PC-9 (cell line): ENCODE measurements at regions not wholly inside any gene's neighbourhood (a gene's known extent, or its start where the extent isn't known, plus 50 kb on each side); places are given as distances from the start of the nearest gene placed in this dataset.

ENCODE experiments used
- BruUV-seq: library from RNA; stranded (reverse); fragments of 400-500 nt; replicated peaks from 2 replicates; lab custom pipeline; 2021; lab: Mats Ljungman, UMichigan
- CTCF ChIA-PET: fragments of 300-600 bp; sonication (Branson Sonifier 250); formaldehyde crosslinking; loops from one replicate; lab custom pipeline; 2022; ENCODE audit warnings: antibody characterized with exemption; lab: Charles Lee
- POLR2A ChIA-PET: fragments of 300-600 bp; sonication (Branson Sonifier 250); formaldehyde crosslinking; loops from one replicate; lab custom pipeline; 2022; ENCODE audit warnings: antibody characterized with exemption; ENCODE audit not compliant: unreplicated experiment; lab: Charles Lee
- DNase-seq, 2 experiments: peaks; one replicate each; pipeline versions ENCODE4 v3.0.0 to v3.0.0-alpha.2; 2015 to 2022; ENCODE audit warnings: mixed read lengths in 1 of 2
- H2AFZ ChIP-seq: fragments of 200-600 bp; sonication (generic); 2 replicates; pipeline ENCODE4 v1.8.1; 2017; ENCODE audit warnings: antibody characterized with exemption
- H3F3A ChIP-seq: fragments of 200-600 bp; sonication (generic); 2 replicates; pipeline ENCODE4 v1.8.1; 2017; ENCODE audit warnings: antibody characterized with exemption, mild to moderate bottlenecking, low read depth; ENCODE audit not compliant: insufficient read depth
- H3K27ac ChIP-seq: fragments of 200-600 bp; sonication (generic); 2 replicates; pipeline ENCODE4 v1.6.1; 2016; ENCODE audit warnings: mixed run types
- H3K27me3 ChIP-seq: fragments of 200-600 bp; sonication (generic); 2 replicates; pipeline ENCODE4 v1.6.1; 2016; ENCODE audit warnings: low read depth, mixed run types; ENCODE audit not compliant: insufficient read depth
- H3K36me3 ChIP-seq: fragments of 200-600 bp; sonication (generic); 2 replicates; pipeline ENCODE4 v1.6.1; 2016; ENCODE audit warnings: low read depth, mixed run types
- H3K4me1 ChIP-seq: fragments of 200-600 bp; sonication (generic); replicated peaks from 2 replicates; pipeline ENCODE4 v1.6.1; 2016; ENCODE audit warnings: mixed run types; ENCODE audit not compliant: insufficient read depth
- H3K4me2 ChIP-seq: fragments of 200-600 bp; sonication (generic); 2 replicates; pipeline ENCODE4 v1.6.1; 2017; ENCODE audit warnings: mixed run types
- H3K4me3 ChIP-seq: fragments of 200-600 bp; sonication (generic); 2 replicates; pipeline ENCODE4 v1.6.1; 2016; ENCODE audit warnings: mixed run types
- H3K79me2 ChIP-seq: fragments of 200-600 bp; sonication (generic); 2 replicates; pipeline ENCODE4 v1.6.1; 2017; ENCODE audit warnings: low read depth, mixed run types
- H3K9me2 ChIP-seq: fragments of 200-600 bp; sonication (generic); 2 replicates; pipeline ENCODE4 v1.8.1; 2017; ENCODE audit warnings: mild to moderate bottlenecking; ENCODE audit not compliant: insufficient read depth
- H3K9me3 ChIP-seq: fragments of 200-600 bp; sonication (generic); 2 replicates; pipeline ENCODE4 v1.8.1; 2016; ENCODE audit warnings: low read depth; ENCODE audit not compliant: insufficient read depth
- H4K20me1 ChIP-seq: fragments of 200-600 bp; sonication (generic); 2 replicates; pipeline ENCODE4 v1.8.1; 2017; ENCODE audit not compliant: insufficient read depth
- CTCF ChIP-seq: fragments of 200-600 bp; sonication (generic); conservative IDR thresholded peaks from 2 replicates; pipeline ENCODE4 v1.6.1; 2017; ENCODE audit warnings: mixed run types, antibody characterized with exemption, mild to moderate bottlenecking, moderate library complexity
- EZH2 ChIP-seq: fragments of 200-600 bp; sonication (generic); IDR thresholded peaks from 2 replicates; pipeline ENCODE4 v1.8.0; 2017; ENCODE audit warnings: antibody characterized with exemption, low read depth
- intact Hi-C: fragments of 100-400 bp; cut with micrococcal nuclease; formaldehyde crosslinking; loops from one replicate; pipeline ENCODE4 v1.10.0; 2022; ENCODE audit not compliant: unreplicated experiment

- H3K9me3 ChIP-seq = no peaks in the 10 kb centered on the region
- no peak for TF ChIP-seq CTCF
- TF ChIP-seq EZH2 = no peak
- CTCF ChIA-PET = no interaction called here
Measured at GRCh38 chr5:4772591-4772990, 367.5 kb upstream of the ADAMTS16 start.

GRCh38 chr5:4773827-4774317 is 366.3 kb upstream of the ADAMTS16 start:
- intact Hi-C loops = no loop called here
- ChIA-PET CTCF (no interaction called here), POLR2A (no interaction called here)
- Histone ChIP-seq H3K9me2 (no peaks in the 10 kb centered on the region), H3K9me3 (no peaks in the 10 kb centered on the region), H3K27ac (no peak overlapping the region), H2AFZ (no peak overlapping the region), H3K79me2 (no peaks in the 10 kb centered on the region), H3K36me3 (no peaks in the 10 kb centered on the region), H3K4me2 (no peak overlapping the region), H3F3A (no peaks in the 10 kb centered on the region), H4K20me1 (no peaks in the 10 kb centered on the region), H3K27me3 (peaks cover 33% of the 10 kb centered on the region), H3K4me3 (no peak overlapping the region), H3K4me1 (no peaks in the 10 kb centered on the region)
- BruUV-seq = no TSS peak
- no peak for DNase-seq
- no peak for TF ChIP-seq EZH2
- no peak for TF ChIP-seq CTCF

More at GRCh38 chr5:4772591-4772990, 367.5 kb upstream of the ADAMTS16 start:
- Histone ChIP-seq H4K20me1 (no peaks in the 10 kb centered on the region), H3K4me1 (no peaks in the 10 kb centered on the region), H3K27ac (no peak overlapping the region), H3K4me3 (no peak overlapping the region), H3K79me2 (no peaks in the 10 kb centered on the region), H3K4me2 (no peak overlapping the region), H3K27me3 (peaks cover 31% of the 10 kb centered on the region), H3K9me2 (no peaks in the 10 kb centered on the region), H3F3A (no peaks in the 10 kb centered on the region), H3K36me3 (no peaks in the 10 kb centered on the region), H2AFZ (no peak overlapping the region)
- no peak for DNase-seq
- POLR2A ChIA-PET = no interaction called here
- intact Hi-C loops = no loop called here
- no TSS peak for BruUV-seq

GRCh38 chr5:4777435-4777834 is 362.7 kb upstream of the ADAMTS16 start:
- Histone ChIP-seq H3K4me2 (no peak overlapping the region), H3K4me3 (no peak overlapping the region), H3K9me2 (no peaks in the 10 kb centered on the region), H3K27ac (no peak overlapping the region), H2AFZ (no peak overlapping the region), H3F3A (no peaks in the 10 kb centered on the region), H3K27me3 (peaks cover 41% of the 10 kb centered on the region), H3K9me3 (no peaks in the 10 kb centered on the region), H3K4me1 (no peaks in the 10 kb centered on the region), H4K20me1 (no peaks in the 10 kb centered on the region), H3K36me3 (no peaks in the 10 kb centered on the region), H3K79me2 (no peaks in the 10 kb centered on the region)
- CTCF ChIA-PET = no interaction called here
- no peak for DNase-seq
- POLR2A ChIA-PET = no interaction called here
- no peak for TF ChIP-seq EZH2
- no peak for TF ChIP-seq CTCF
- no TSS peak for BruUV-seq
- intact Hi-C loops = no loop called here
